Limb (tissue), 2 donors: ENCODE measurements at regions not wholly inside any gene's neighbourhood (a gene's known extent, or its start where the extent isn't known, plus 50 kb on each side); places are given as distances from the start of the nearest gene placed in this dataset.

Experiments
- DNase-seq, 2 donors: peaks; one replicate each; pipeline ENCODE4 v3.0.0-alpha.2; 2016; ENCODE audit errors: extremely low spot score in 2 of 2

- no peak for DNase-seq
Observed at GRCh38 chr5:159844267-159845121, 71.8 kb upstream of the ADRA1B start.

GRCh38 chr5:159849437-159850083 lies 66.7 kb upstream of the ADRA1B start:
- DNase-seq: no peak

GRCh38 chr5:159850160-159850559 lies 66.1 kb upstream of the ADRA1B start:
- peak; percentile 11 to 44 for DNase-seq

- no peak for DNase-seq
Observed at GRCh38 chr5:159851053-159851452, 65.2 kb upstream of the ADRA1B start.

- DNase-seq: no peak
Observed at GRCh38 chr5:159854916-159855315, 61.4 kb upstream of the ADRA1B start.

- no peak for DNase-seq
Observed at GRCh38 chr5:159855476-159856191, 60.6 kb upstream of the ADRA1B start.

- DNase-seq: no peak
Observed at GRCh38 chr5:159858871-159859270, 57.4 kb upstream of the ADRA1B start.

- DNase-seq: no peak
Observed at GRCh38 chr5:159861086-159861485, 55.2 kb upstream of the ADRA1B start.

GRCh38 chr5:159864885-159865691 lies 51.2 kb upstream of the ADRA1B start:
- no peak for DNase-seq

- no peak for DNase-seq
Observed at GRCh38 chr5:159866093-159866492, 50.2 kb upstream of the ADRA1B start.
